GM12878 (cell line): ENCODE measurements at regions not wholly inside any gene's neighbourhood (a gene's known extent, or its start where the extent isn't known, plus 50 kb on each side); places are given as distances from the start of the nearest gene placed in this dataset.

ENCODE experiments used
- ATAC-seq: fragments of 200-7000 bp; cut with Tn5 transposase; 3 replicates; pipeline ENCODE4 v1.9.1; 2020; ENCODE audit warnings: mild to moderate bottlenecking, moderate library complexity
- BruUV-seq: library from RNA; stranded (reverse); fragments of 400-500 nt; replicated peaks from 2 replicates; lab custom pipeline; 2021; lab: Mats Ljungman, UMichigan
- CTCF ChIA-PET: fragments of 300-600 bp; sonication (Branson Sonifier 250); formaldehyde crosslinking; extraction: SDS; loops from one replicate; lab custom pipeline; 2021; ENCODE audit warnings: inconsistent platforms; lab: Yijun Ruan, JAX
- POLR2A ChIA-PET: fragments of 350-600 bp; formaldehyde crosslinking; extraction: SDS; loops from one replicate; lab custom pipeline; 2021; ENCODE audit warnings: inconsistent platforms; lab: Charles Lee
- RAD21 ChIA-PET: fragments of 300-600 bp; sonication (Branson Sonifier 250); formaldehyde crosslinking; loops from one replicate; lab custom pipeline; 2023; ENCODE audit warnings: antibody characterized with exemption; ENCODE audit not compliant: unreplicated experiment; lab: Charles Lee
- SMC1A ChIA-PET: fragments of 300-600 bp; sonication (Branson Sonifier 250); formaldehyde crosslinking; loops from one replicate; lab custom pipeline; 2023; ENCODE audit not compliant: unreplicated experiment, uncharacterized antibody; lab: Charles Lee
- DNase-seq: peaks from one replicate; pipeline ENCODE4 v3.0.0-alpha.2; 2011; ENCODE audit warnings: low read depth, low spot score
- FAIRE-seq: peaks from 3 replicates; lab custom pipeline; 2011; peaks lifted over from hg19 to GRCh38; lab: Jason Lieb, UNC
- H2AFZ ChIP-seq: 2 replicates; pipeline ENCODE4 v1.6.0; 2011; ENCODE audit warnings: low read depth, low read length, control low read depth; ENCODE audit not compliant: control insufficient read depth
- H3K27ac ChIP-seq: 2 replicates; pipeline ENCODE4 v1.5.1; 2011; ENCODE audit warnings: control low read depth; ENCODE audit not compliant: control insufficient read depth, insufficient read depth
- H3K27me3 ChIP-seq, 2 experiments: replicated peaks in 1 of 2; 2 replicates each; pipeline versions ENCODE4 v1.6.0 to v1.6.1; 2011; ENCODE audit warnings: low read length in 1 of 2; ENCODE audit not compliant: control insufficient read depth in 2 of 2, insufficient read depth in 2 of 2
- H3K36me3 ChIP-seq, 2 experiments: 2 replicates each; pipeline ENCODE4 v1.5.1; 2011; ENCODE audit warnings: low read length in 1 of 2; ENCODE audit not compliant: control insufficient read depth in 2 of 2, insufficient read depth in 2 of 2
- H3K4me1 ChIP-seq: 2 replicates; pipeline ENCODE4 v1.6.1; 2011; ENCODE audit warnings: mild to moderate bottlenecking, low read length, moderate library complexity, mixed read lengths; ENCODE audit not compliant: control insufficient read depth, insufficient read depth
- H3K4me2 ChIP-seq: 2 replicates; pipeline ENCODE4 v1.6.0; 2011; ENCODE audit warnings: control low read depth; ENCODE audit not compliant: control insufficient read depth, insufficient read depth
- H3K4me3 ChIP-seq: fragments of 200-600 bp; sonication (generic); 2 replicates; pipeline ENCODE4 v1.5.1; 2016
- H3K79me2 ChIP-seq: 2 replicates; pipeline ENCODE4 v1.6.0; 2011; ENCODE audit warnings: low read length; ENCODE audit not compliant: control insufficient read depth, insufficient read depth
- H3K9ac ChIP-seq: 2 replicates; pipeline ENCODE4 v1.8.0; 2011; ENCODE audit warnings: low read length, control low read depth, mixed read lengths; ENCODE audit not compliant: control insufficient read depth, insufficient read depth
- H3K9me3 ChIP-seq: replicated peaks from 3 replicates; pipeline ENCODE4 v1.5.1; 2011; ENCODE audit warnings: mild to moderate bottlenecking, low read length; ENCODE audit not compliant: control insufficient read depth, insufficient read depth
- H4K20me1 ChIP-seq: 2 replicates; pipeline ENCODE4 v1.6.0; 2011; ENCODE audit not compliant: control insufficient read depth, insufficient read depth
- BMI1 ChIP-seq: fragments of 450-650 bp; IDR thresholded peaks from 2 replicates; pipeline ENCODE4 v1.6.1; 2016; ENCODE audit warnings: mild to moderate bottlenecking, moderate library complexity, borderline replicate concordance
- BRCA1 ChIP-seq: IDR thresholded peaks from 2 replicates; pipeline ENCODE4 v1.6.1; 2011; ENCODE audit warnings: low read depth, low read length, improper control_type of control experiment
- CBX3 ChIP-seq: fragments of 200-600 bp; sonication (generic); IDR thresholded peaks from 2 replicates; pipeline ENCODE4 v1.6.1; 2016; ENCODE audit warnings: low read depth, borderline replicate concordance
- CBX5 ChIP-seq: sonication (generic); IDR thresholded peaks from 2 replicates; pipeline ENCODE4 v1.6.1; 2016; ENCODE audit warnings: low read depth, moderate library complexity, mild to moderate bottlenecking, inconsistent platforms
- HDAC6 ChIP-seq: fragments of 200-600 bp; sonication (generic); IDR thresholded peaks from one replicate; pipeline ENCODE4 v1.8.0; 2017; ENCODE audit warnings: antibody characterized with exemption; ENCODE audit not compliant: unreplicated experiment
- POU2F2 ChIP-seq: IDR thresholded peaks from 3 replicates; pipeline ENCODE4 v1.6.1; 2011; ENCODE audit warnings: low read depth, mild to moderate bottlenecking, low read length, borderline replicate concordance
- RAD21 ChIP-seq: IDR thresholded peaks from 2 replicates; pipeline ENCODE4 v1.6.1; 2011; ENCODE audit warnings: mild to moderate bottlenecking, low read depth, low read length, moderate library complexity; ENCODE audit not compliant: insufficient read depth
- SPI1 ChIP-seq: IDR thresholded peaks from 2 replicates; pipeline ENCODE4 v1.6.1; 2011; ENCODE audit warnings: low read depth, mild to moderate bottlenecking, low read length, moderate library complexity, borderline replicate concordance; ENCODE audit not compliant: insufficient read depth
- SUPT20H ChIP-seq: IDR thresholded peaks from 2 replicates; pipeline ENCODE4 v1.6.1; 2011; ENCODE audit warnings: low read depth, mild to moderate bottlenecking, low read length, moderate library complexity, borderline replicate concordance; ENCODE audit not compliant: control insufficient read depth
- YBX1 ChIP-seq: fragments of 450-650 bp; IDR thresholded peaks from 2 replicates; pipeline ENCODE4 v1.6.1; 2016; ENCODE audit warnings: antibody characterized with exemption
- WGBS: methylation state at CpG from one replicate; pipeline ENCODE4 v1.1.6; 2016; ENCODE audit warnings: low lambda C conversion rate; ENCODE audit not compliant: insufficient replicate concordance, insufficient coverage; ENCODE audit errors: missing lambda C conversion rate; 5-methylcytosine and 5-hydroxymethylcytosine counted together
- in situ Hi-C: fragments of 300-500 bp; cut with MboI; formaldehyde crosslinking; loops from 9 replicates; pipeline ENCODE4 v1.14.3; 2018; ENCODE audit warnings: mixed read lengths
- intact Hi-C: fragments of 100-400 bp; cut with micrococcal nuclease; formaldehyde crosslinking; loops from one replicate; pipeline ENCODE4 v1.14.2; 2022; ENCODE audit not compliant: unreplicated experiment
- TF ChIP-seq, protein P1 (sequence below): IDR thresholded peaks from 2 replicates; pipeline ENCODE4 v1.6.1; 2012; ENCODE audit warnings: improper control_type of control experiment, low read depth, low read length; ENCODE audit not compliant: insufficient replicate concordance
- TF ChIP-seq, protein P2 (sequence below): fragments of 450-650 bp; IDR thresholded peaks from 2 replicates; pipeline ENCODE4 v1.6.1; 2018; ENCODE audit warnings: mild to moderate bottlenecking, low read depth, moderate library complexity; ENCODE audit not compliant: partially characterized antibody

DNA sequence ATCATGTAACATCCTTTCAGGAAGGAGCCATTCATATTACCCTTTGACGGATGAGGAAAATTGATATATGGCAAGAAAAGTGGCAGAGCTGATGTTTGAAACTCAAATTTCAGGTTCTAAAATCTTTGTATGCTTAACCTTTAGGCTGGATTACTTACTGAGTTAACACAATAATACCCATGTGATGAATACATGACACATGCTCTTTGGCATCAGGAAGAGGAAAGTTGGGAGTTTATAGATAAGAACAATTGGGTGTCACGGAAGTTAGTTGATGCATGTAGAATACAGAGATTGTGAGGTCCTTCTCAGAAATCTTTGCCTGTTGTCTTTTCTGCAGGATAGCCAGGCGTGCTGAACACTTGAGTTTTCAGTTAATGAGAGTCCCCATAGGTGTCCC, 572.1 kb upstream of the POM121L12 start (continued):
- TF ChIP-seq CBX3 (no peak), RAD21 (no peak), POU2F2 (no peak), YBX1 (no peak), HDAC6 (no peak), BRCA1 (no peak), BMI1 (no peak), CBX5 (no peak)
- TF ChIP-seq, protein P1, sequence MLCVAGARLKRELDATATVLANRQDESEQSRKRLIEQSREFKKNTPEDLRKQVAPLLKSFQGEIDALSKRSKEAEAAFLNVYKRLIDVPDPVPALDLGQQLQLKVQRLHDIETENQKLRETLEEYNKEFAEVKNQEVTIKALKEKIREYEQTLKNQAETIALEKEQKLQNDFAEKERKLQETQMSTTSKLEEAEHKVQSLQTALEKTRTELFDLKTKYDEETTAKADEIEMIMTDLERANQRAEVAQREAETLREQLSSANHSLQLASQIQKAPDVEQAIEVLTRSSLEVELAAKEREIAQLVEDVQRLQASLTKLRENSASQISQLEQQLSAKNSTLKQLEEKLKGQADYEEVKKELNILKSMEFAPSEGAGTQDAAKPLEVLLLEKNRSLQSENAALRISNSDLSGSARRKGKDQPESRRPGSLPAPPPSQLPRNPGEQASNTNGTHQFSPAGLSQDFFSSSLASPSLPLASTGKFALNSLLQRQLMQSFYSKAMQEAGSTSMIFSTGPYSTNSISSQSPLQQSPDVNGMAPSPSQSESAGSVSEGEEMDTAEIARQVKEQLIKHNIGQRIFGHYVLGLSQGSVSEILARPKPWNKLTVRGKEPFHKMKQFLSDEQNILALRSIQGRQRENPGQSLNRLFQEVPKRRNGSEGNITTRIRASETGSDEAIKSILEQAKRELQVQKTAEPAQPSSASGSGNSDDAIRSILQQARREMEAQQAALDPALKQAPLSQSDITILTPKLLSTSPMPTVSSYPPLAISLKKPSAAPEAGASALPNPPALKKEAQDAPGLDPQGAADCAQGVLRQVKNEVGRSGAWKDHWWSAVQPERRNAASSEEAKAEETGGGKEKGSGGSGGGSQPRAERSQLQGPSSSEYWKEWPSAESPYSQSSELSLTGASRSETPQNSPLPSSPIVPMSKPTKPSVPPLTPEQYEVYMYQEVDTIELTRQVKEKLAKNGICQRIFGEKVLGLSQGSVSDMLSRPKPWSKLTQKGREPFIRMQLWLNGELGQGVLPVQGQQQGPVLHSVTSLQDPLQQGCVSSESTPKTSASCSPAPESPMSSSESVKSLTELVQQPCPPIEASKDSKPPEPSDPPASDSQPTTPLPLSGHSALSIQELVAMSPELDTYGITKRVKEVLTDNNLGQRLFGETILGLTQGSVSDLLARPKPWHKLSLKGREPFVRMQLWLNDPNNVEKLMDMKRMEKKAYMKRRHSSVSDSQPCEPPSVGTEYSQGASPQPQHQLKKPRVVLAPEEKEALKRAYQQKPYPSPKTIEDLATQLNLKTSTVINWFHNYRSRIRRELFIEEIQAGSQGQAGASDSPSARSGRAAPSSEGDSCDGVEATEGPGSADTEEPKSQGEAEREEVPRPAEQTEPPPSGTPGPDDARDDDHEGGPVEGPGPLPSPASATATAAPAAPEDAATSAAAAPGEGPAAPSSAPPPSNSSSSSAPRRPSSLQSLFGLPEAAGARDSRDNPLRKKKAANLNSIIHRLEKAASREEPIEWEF = no peak

DNA sequence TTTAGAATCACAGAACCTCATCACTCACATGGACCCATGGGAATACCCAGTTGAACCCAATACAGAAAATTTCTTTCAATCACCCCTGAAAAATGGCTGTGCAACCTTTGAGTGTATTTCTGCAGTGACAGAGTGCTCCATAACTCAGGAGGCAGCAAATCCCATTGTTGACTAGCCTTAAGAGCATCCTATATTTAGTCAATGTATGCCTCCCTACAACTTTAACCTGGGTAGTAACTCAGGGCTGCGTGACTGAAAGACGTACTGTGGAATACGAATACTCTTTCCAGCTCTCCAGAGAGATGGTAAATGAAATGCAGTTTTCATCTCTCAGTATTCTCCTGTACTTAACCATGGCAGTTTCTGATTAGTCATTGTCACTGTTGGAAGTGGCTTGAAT, 573.0 kb upstream of the POM121L12 start:
- intact Hi-C loops (no loop called here), in situ Hi-C loops (no loop called here)
- no peak for FAIRE-seq
- Histone ChIP-seq H3K36me3 (no peaks in the 10 kb centered on the region), H3K79me2 (no peaks in the 10 kb centered on the region), H3K27ac (no peak overlapping the region), H4K20me1 (no peaks in the 10 kb centered on the region), H2AFZ (no peak overlapping the region), H3K4me3 (no peak overlapping the region), H3K9ac (no peak overlapping the region), H3K4me1 (no peaks in the 10 kb centered on the region), H3K9me3 (no peaks in the 10 kb centered on the region), H3K4me2 (no peak overlapping the region), H3K27me3 (no peaks in the 10 kb centered on the region)
- ChIA-PET SMC1A (interaction anchor here (1.1 kb wide), 1 partner anchor 29 kb away, joined by 3 read pairs; no protein-coding TSS in a partner anchor), CTCF (no interaction called here), RAD21 (no interaction called here), POLR2A (no interaction called here)
- DNase-seq = no peak
- BruUV-seq = no TSS peak
- WGBS = 3% methylated on average over 3 of the region's 3 CpGs
- ATAC-seq = no peak
- TF ChIP-seq SPI1 (no peak), SUPT20H (no peak)
- TF ChIP-seq, protein P2, sequence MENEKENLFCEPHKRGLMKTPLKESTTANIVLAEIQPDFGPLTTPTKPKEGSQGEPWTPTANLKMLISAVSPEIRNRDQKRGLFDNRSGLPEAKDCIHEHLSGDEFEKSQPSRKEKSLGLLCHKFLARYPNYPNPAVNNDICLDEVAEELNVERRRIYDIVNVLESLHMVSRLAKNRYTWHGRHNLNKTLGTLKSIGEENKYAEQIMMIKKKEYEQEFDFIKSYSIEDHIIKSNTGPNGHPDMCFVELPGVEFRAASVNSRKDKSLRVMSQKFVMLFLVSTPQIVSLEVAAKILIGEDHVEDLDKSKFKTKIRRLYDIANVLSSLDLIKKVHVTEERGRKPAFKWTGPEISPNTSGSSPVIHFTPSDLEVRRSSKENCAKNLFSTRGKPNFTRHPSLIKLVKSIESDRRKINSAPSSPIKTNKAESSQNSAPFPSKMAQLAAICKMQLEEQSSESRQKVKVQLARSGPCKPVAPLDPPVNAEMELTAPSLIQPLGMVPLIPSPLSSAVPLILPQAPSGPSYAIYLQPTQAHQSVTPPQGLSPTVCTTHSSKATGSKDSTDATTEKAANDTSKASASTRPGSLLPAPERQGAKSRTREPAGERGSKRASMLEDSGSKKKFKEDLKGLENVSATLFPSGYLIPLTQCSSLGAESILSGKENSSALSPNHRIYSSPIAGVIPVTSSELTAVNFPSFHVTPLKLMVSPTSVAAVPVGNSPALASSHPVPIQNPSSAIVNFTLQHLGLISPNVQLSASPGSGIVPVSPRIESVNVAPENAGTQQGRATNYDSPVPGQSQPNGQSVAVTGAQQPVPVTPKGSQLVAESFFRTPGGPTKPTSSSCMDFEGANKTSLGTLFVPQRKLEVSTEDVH = no peak
